BLaER1 treated with 17β-estradiol and CSF1 and Interleukin-3, amounts not matched to agents 10 nM and 100 nM (cell line): ENCODE measurements at regions not wholly inside any gene's neighbourhood (a gene's known extent, or its start where the extent isn't known, plus 50 kb on each side); places are given as distances from the start of the nearest gene placed in this dataset.
"Not testable (repeated sequence)": the region's sequence is repeated elsewhere in the genome, so short reads cannot be mapped to it uniquely, and the experiment has no call there.

Experiments
- H3K27ac ChIP-seq, 11 experiments: shearing (Covaris generic); formaldehyde crosslinking; 2 replicates each; pipeline ENCODE4 v1.8.1; 2022
- H3K27me3 ChIP-seq, 11 experiments: shearing (Covaris generic); formaldehyde crosslinking; 2 replicates each; pipeline ENCODE4 v1.8.1; 2022
- H3K36me3 ChIP-seq, 11 experiments: shearing (Covaris generic); formaldehyde crosslinking; 2 replicates each; pipeline ENCODE4 v1.8.1; 2022
- H3K4me1 ChIP-seq, 10 experiments: shearing (Covaris generic); formaldehyde crosslinking; 2 replicates each; pipeline ENCODE4 v1.8.1; 2022
- H3K4me2 ChIP-seq, 11 experiments: shearing (Covaris generic); formaldehyde crosslinking; 2 replicates each; pipeline ENCODE4 v1.8.1; 2022
- H3K4me3 ChIP-seq, 10 experiments: shearing (Covaris generic); formaldehyde crosslinking; 2 replicates each; pipeline ENCODE4 v1.8.1; 2022
- H3K9ac ChIP-seq, 11 experiments: shearing (Covaris generic); formaldehyde crosslinking; 2 replicates each; pipeline ENCODE4 v1.8.1; 2022
- H3K9me3 ChIP-seq, 11 experiments: shearing (Covaris generic); formaldehyde crosslinking; replicated peaks in 1 of 11; 2 replicates each; pipeline ENCODE4 v1.8.1; 2022
- H4K20me1 ChIP-seq, 11 experiments: shearing (Covaris generic); formaldehyde crosslinking; 2 replicates each; pipeline ENCODE4 v1.8.1; 2022
- Cebpa-rat ChIP-seq, 11 experiments: shearing (Covaris generic); IDR thresholded peaks; 2 replicates each; pipeline ENCODE4 v1.8.1; 2022

GRCh38 chr1:188006354-188006753 is 1177.6 kb downstream of the PLA2G4A start:
- Histone ChIP-seq H3K9me3 (peaks cover 21 to 74% (median 50%) of the 10 kb centered on the region in 11 experiments), H3K9ac (peak overlapping the region in 8 of 11 experiments; percentile 13 to 77 (median 68); a peak in 15 of 22 replicates), H3K27me3 (no peaks in the 10 kb centered on the region), H3K4me2 (peak overlapping the region; percentile 43 to 83 (median 67); a peak in 21 of 22 replicates), H3K27ac (peak overlapping the region in 10 of 11 experiments; percentile 14 to 92 (median 83); a peak in 19 of 22 replicates), H3K4me1 (peaks cover 11 to 46% (median 17%) of the 10 kb centered on the region in 10 experiments), H4K20me1 (no peaks in the 10 kb centered on the region), H3K4me3 (peak overlapping the region in 5 of 10 experiments; percentile 19 to 45 (median 27); a peak in 6 of 20 replicates), H3K36me3 (peaks cover 0 to 18% (median 0%) of the 10 kb centered on the region in 11 experiments; a peak in 6 of 22 replicates)
- TF ChIP-seq Cebpa-rat (IDR thresholded peaks at IDR 0.05) = no peak

GRCh38 chr1:188013222-188013849 is 1184.6 kb downstream of the PLA2G4A start:
- H3K36me3 ChIP-seq = peaks cover 0 to 20% (median 0%) of the 10 kb centered on the region in 11 experiments; a peak in 4 of 22 replicates
- not testable (repeated sequence) for H3K4me1 ChIP-seq, H3K27ac ChIP-seq, H3K9ac ChIP-seq, H3K4me2 ChIP-seq, H4K20me1 ChIP-seq, H3K4me3 ChIP-seq, H3K27me3 ChIP-seq
- peaks cover 21 to 77% (median 55%) of the 10 kb centered on the region in 11 experiments for H3K9me3 ChIP-seq

GRCh38 chr1:188017921-188018320 is 1189.2 kb downstream of the PLA2G4A start:
- Histone ChIP-seq H3K4me2 (no peak overlapping the region), H3K9ac (no peak overlapping the region), H3K4me3 (no peak overlapping the region), H3K27ac (no peak overlapping the region), H3K36me3 (peaks cover 0 to 7% (median 0%) of the 10 kb centered on the region in 11 experiments; a peak in 2 of 22 replicates), H3K27me3 (no peaks in the 10 kb centered on the region), H3K4me1 (no peaks in the 10 kb centered on the region), H3K9me3 (peaks cover 9 to 47% (median 31%) of the 10 kb centered on the region in 11 experiments), H4K20me1 (no peaks in the 10 kb centered on the region)
- TF ChIP-seq Cebpa-rat (IDR thresholded peaks at IDR 0.05) = no peak

GRCh38 chr1:188022661-188023060 is 1193.9 kb downstream of the PLA2G4A start:
- H3K27me3 ChIP-seq = no peaks in the 10 kb centered on the region
- H4K20me1 ChIP-seq = no peaks in the 10 kb centered on the region
- no peak overlapping the region for H3K9ac ChIP-seq
- H3K4me1 ChIP-seq = no peaks in the 10 kb centered on the region
- H3K36me3 ChIP-seq = no peaks in the 10 kb centered on the region
- TF ChIP-seq Cebpa-rat (IDR thresholded peaks at IDR 0.05) = no peak
- H3K27ac ChIP-seq = no peak overlapping the region
- H3K9me3 ChIP-seq = peaks cover 0 to 31% (median 17%) of the 10 kb centered on the region in 11 experiments; a peak in 13 of 22 replicates
- H3K4me2 ChIP-seq = no peak overlapping the region
- H3K4me3 ChIP-seq = no peak overlapping the region

GRCh38 chr1:188023206-188023605 is 1194.5 kb downstream of the PLA2G4A start:
- peaks cover 0 to 29% (median 17%) of the 10 kb centered on the region in 11 experiments; a peak in 13 of 22 replicates for H3K9me3 ChIP-seq
- H3K4me1 ChIP-seq = no peaks in the 10 kb centered on the region
- no peak overlapping the region for H3K27ac ChIP-seq
- H3K9ac ChIP-seq = no peak overlapping the region
- H3K4me2 ChIP-seq = no peak overlapping the region
- H3K4me3 ChIP-seq = no peak overlapping the region
- no peak for TF ChIP-seq Cebpa-rat (IDR thresholded peaks at IDR 0.05)
- no peaks in the 10 kb centered on the region for H4K20me1 ChIP-seq
- H3K27me3 ChIP-seq = no peaks in the 10 kb centered on the region
- H3K36me3 ChIP-seq = no peaks in the 10 kb centered on the region

GRCh38 chr1:188027613-188028012 is 1198.9 kb downstream of the PLA2G4A start:
- Histone ChIP-seq H3K4me2 (no peak overlapping the region), H3K27me3 (no peaks in the 10 kb centered on the region), H3K4me3 (no peak overlapping the region), H3K36me3 (no peaks in the 10 kb centered on the region), H3K4me1 (no peaks in the 10 kb centered on the region), H3K9me3 (peaks cover 0 to 14% (median 5%) of the 10 kb centered on the region in 11 experiments; a peak in 8 of 22 replicates), H3K27ac (no peak overlapping the region), H3K9ac (no peak overlapping the region), H4K20me1 (no peaks in the 10 kb centered on the region)
- TF ChIP-seq Cebpa-rat (IDR thresholded peaks at IDR 0.05) = no peak

- not testable (repeated sequence) for H3K4me3 ChIP-seq, H3K9ac ChIP-seq, H3K27ac ChIP-seq, H3K4me1 ChIP-seq, H3K27me3 ChIP-seq, H3K4me2 ChIP-seq, H4K20me1 ChIP-seq
- peaks cover 0 to 12% (median 0%) of the 10 kb centered on the region in 11 experiments; a peak in 3 of 22 replicates for H3K36me3 ChIP-seq
- peaks cover 27 to 46% (median 37%) of the 10 kb centered on the region in 11 experiments for H3K9me3 ChIP-seq
These were observed 1208.8 kb downstream of the PLA2G4A start for GRCh38 chr1:188037572-188037971.

GRCh38 chr1:188043536-188044245 is 1214.9 kb downstream of the PLA2G4A start:
- Histone ChIP-seq H3K27me3 (no peaks in the 10 kb centered on the region), H4K20me1 (no peaks in the 10 kb centered on the region), H3K9me3 (peaks cover 0 to 17% (median 6%) of the 10 kb centered on the region in 11 experiments; a peak in 15 of 22 replicates), H3K4me1 (peaks cover 0 to 10% (median 3%) of the 10 kb centered on the region in 10 experiments; a peak in 7 of 20 replicates), H3K27ac (no peak overlapping the region), H3K4me3 (no peak overlapping the region), H3K9ac (no peak overlapping the region), H3K4me2 (peak overlapping the region in 4 of 11 experiments; percentile 7 to 21 (median 11); a peak in 4 of 22 replicates), H3K36me3 (no peaks in the 10 kb centered on the region)
- no peak for TF ChIP-seq Cebpa-rat (IDR thresholded peaks at IDR 0.05)

GRCh38 chr1:188050250-188050649 is 1221.5 kb downstream of the PLA2G4A start:
- Histone ChIP-seq H3K9ac (no peak overlapping the region), H3K4me1 (no peaks in the 10 kb centered on the region), H3K27ac (no peak overlapping the region), H3K4me3 (no peak overlapping the region), H4K20me1 (no peaks in the 10 kb centered on the region), H3K9me3 (no peaks in the 10 kb centered on the region), H3K27me3 (no peaks in the 10 kb centered on the region), H3K36me3 (no peaks in the 10 kb centered on the region), H3K4me2 (no peak overlapping the region)
- no peak for TF ChIP-seq Cebpa-rat (IDR thresholded peaks at IDR 0.05)
